ENCODE measurements at regions not wholly inside any gene's neighbourhood (a gene's known extent, or its start where the extent isn't known, plus 50 kb on each side); places are given as distances from the start of the nearest gene placed in this dataset.

- no TSS peak for BruUV-seq (replicated peaks)
- TF ChIP-seq CTCF (IDR thresholded peaks at IDR 0.05; ENCODE audit: unreplicated experiment): no peak
- POLR2A ChIA-PET: no interaction called here
- Mint-ChIP-seq H3K4me3 (ENCODE audit: unreplicated experiment) (no peak overlapping the region), H3K27me3 (ENCODE audit: insufficient read depth, unreplicated experiment) (no peaks in the 10 kb centered on the region), H3K36me3 (ENCODE audit: insufficient read depth, unreplicated experiment) (peaks cover 5% of the 10 kb centered on the region), H3K4me1 (ENCODE audit: insufficient read depth, unreplicated experiment) (no peaks in the 10 kb centered on the region), H3K27ac (ENCODE audit: low read depth, unreplicated experiment) (no peak overlapping the region), H3K9me3 (ENCODE audit: unreplicated experiment) (no peaks in the 10 kb centered on the region)
- intact Hi-C loops (cut with micrococcal nuclease): no loop called here
- no peak for DNase-seq (ENCODE audit: unreplicated experiment)
- CTCF ChIA-PET: interaction anchor here (1.1 kb wide), 1 partner anchor 218 kb away, joined by 3 read pairs; no protein-coding TSS in a partner anchor
These were observed 125.8 kb upstream of the MSX1 start for GRCh38 chr4:4733663-4734062.

DNA sequence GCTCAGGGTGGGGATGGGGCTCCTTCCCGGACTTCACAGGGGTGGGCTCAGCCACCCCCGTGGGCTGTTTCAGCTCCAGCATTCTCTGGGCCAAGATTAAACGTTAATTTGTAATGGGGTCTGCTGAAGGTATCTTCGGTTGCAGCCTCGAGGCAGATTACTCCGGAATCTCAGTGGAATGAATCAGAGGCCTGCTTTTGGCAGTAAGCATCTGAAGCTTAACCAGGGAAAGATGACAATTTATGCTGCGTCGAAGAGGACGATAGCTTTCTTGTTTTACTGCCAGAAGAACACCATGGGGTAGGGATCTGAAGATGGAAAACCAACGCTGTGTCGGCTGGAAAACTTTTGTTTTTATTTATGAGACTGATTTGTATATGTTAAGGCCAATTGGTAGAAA lies 129.2 kb upstream of the MSX1 start:
- BruUV-seq (replicated peaks): no TSS peak

GRCh38 chr4:4729206-4729605 lies 130.3 kb upstream of the MSX1 start:
- DNase-seq (ENCODE audit: unreplicated experiment): no peak
- BruUV-seq (replicated peaks): no TSS peak
- H3K4me1 Mint-ChIP-seq (ENCODE audit: insufficient read depth, unreplicated experiment): no peaks in the 10 kb centered on the region
- POLR2A ChIA-PET: no interaction called here
- TF ChIP-seq CTCF (IDR thresholded peaks at IDR 0.05; ENCODE audit: unreplicated experiment): no peak
- CTCF ChIA-PET: no interaction called here
- H3K36me3 Mint-ChIP-seq (ENCODE audit: insufficient read depth, unreplicated experiment): peaks cover 5% of the 10 kb centered on the region
- H3K4me3 Mint-ChIP-seq (ENCODE audit: unreplicated experiment): no peak overlapping the region
- no peak overlapping the region for H3K27ac Mint-ChIP-seq (ENCODE audit: low read depth, unreplicated experiment)
- intact Hi-C loops (cut with micrococcal nuclease): no loop called here
- peaks cover 12% of the 10 kb centered on the region for H3K9me3 Mint-ChIP-seq (ENCODE audit: unreplicated experiment)
- H3K27me3 Mint-ChIP-seq (ENCODE audit: insufficient read depth, unreplicated experiment): no peaks in the 10 kb centered on the region

More for the DNA sequence above, 129.2 kb upstream of the MSX1 start:
- Mint-ChIP-seq H3K4me1 (ENCODE audit: insufficient read depth, unreplicated experiment) (no peaks in the 10 kb centered on the region), H3K27me3 (ENCODE audit: insufficient read depth, unreplicated experiment) (no peaks in the 10 kb centered on the region), H3K36me3 (ENCODE audit: insufficient read depth, unreplicated experiment) (peaks cover 5% of the 10 kb centered on the region), H3K27ac (ENCODE audit: low read depth, unreplicated experiment) (no peak overlapping the region), H3K4me3 (ENCODE audit: unreplicated experiment) (no peak overlapping the region), H3K9me3 (ENCODE audit: unreplicated experiment) (peaks cover 9% of the 10 kb centered on the region)
- CTCF ChIA-PET: no interaction called here
- intact Hi-C loops (cut with micrococcal nuclease): no loop called here
- no peak for DNase-seq (ENCODE audit: unreplicated experiment)
- POLR2A ChIA-PET: interaction anchor here (0.7 kb wide), 1 partner anchor 165 kb away, joined by 3 read pairs; no protein-coding TSS in a partner anchor
- TF ChIP-seq CTCF (IDR thresholded peaks at IDR 0.05; ENCODE audit: unreplicated experiment): no peak

GRCh38 chr4:4727536-4727935 lies 131.9 kb upstream of the MSX1 start:
- no peaks in the 10 kb centered on the region for H3K27me3 Mint-ChIP-seq (ENCODE audit: insufficient read depth, unreplicated experiment)
- no peak for DNase-seq (ENCODE audit: unreplicated experiment)
- CTCF ChIA-PET: interaction anchor here (0.6 kb wide), 1 partner anchor 69 kb away, joined by 3 read pairs; no protein-coding TSS in a partner anchor

More at GRCh38 chr4:4727536-4727935, 131.9 kb upstream of the MSX1 start:
- BruUV-seq (replicated peaks): no TSS peak
- Mint-ChIP-seq H3K36me3 (ENCODE audit: insufficient read depth, unreplicated experiment) (no peaks in the 10 kb centered on the region), H3K27ac (ENCODE audit: low read depth, unreplicated experiment) (no peak overlapping the region), H3K9me3 (ENCODE audit: unreplicated experiment) (peaks cover 12% of the 10 kb centered on the region), H3K4me1 (ENCODE audit: insufficient read depth, unreplicated experiment) (no peaks in the 10 kb centered on the region), H3K4me3 (ENCODE audit: unreplicated experiment) (no peak overlapping the region)
- intact Hi-C loops (cut with micrococcal nuclease): no loop called here
- POLR2A ChIA-PET: no interaction called here
- no peak for TF ChIP-seq CTCF (IDR thresholded peaks at IDR 0.05; ENCODE audit: unreplicated experiment)

All from MCF 10A (cell line).